ENCODE measurements at regions not wholly inside any gene's neighbourhood (a gene's known extent, or its start where the extent isn't known, plus 50 kb on each side); places are given as distances from the start of the nearest gene placed in this dataset.

- Mint-ChIP-seq H3K27me3 (no peaks in the 10 kb centered on the region), H3K27ac (no peak overlapping the region), H3K4me3 (no peak overlapping the region), H3K36me3 (no peaks in the 10 kb centered on the region), H3K9me3 (no peaks in the 10 kb centered on the region), H3K4me1 (ENCODE audit: low read depth) (no peaks in the 10 kb centered on the region)
- ChIA-PET CTCF (no interaction called here), POLR2A (no interaction called here)
- intact Hi-C loops (cut with micrococcal nuclease) = no loop called here
- no peak for DNase-seq
These were observed 513.4 kb upstream of the MEF2C start for GRCh38 chr5:89396278-89396954.

- no peak overlapping the region for H3K4me3 Mint-ChIP-seq
- no peaks in the 10 kb centered on the region for H3K27me3 Mint-ChIP-seq
- POLR2A ChIA-PET = no interaction called here
- intact Hi-C loops (cut with micrococcal nuclease) = no loop called here
- no peaks in the 10 kb centered on the region for H3K4me1 Mint-ChIP-seq (ENCODE audit: low read depth)
- H3K27ac Mint-ChIP-seq = no peak overlapping the region
- no peaks in the 10 kb centered on the region for H3K9me3 Mint-ChIP-seq
- CTCF ChIA-PET = no interaction called here
- no peaks in the 10 kb centered on the region for H3K36me3 Mint-ChIP-seq
- DNase-seq = no peak
These were observed 512.1 kb upstream of the MEF2C start for GRCh38 chr5:89395111-89395510.

GRCh38 chr5:89388872-89389271 lies 505.9 kb upstream of the MEF2C start:
- Mint-ChIP-seq H3K9me3 (no peaks in the 10 kb centered on the region), H3K4me1 (ENCODE audit: low read depth) (no peaks in the 10 kb centered on the region), H3K4me3 (no peak overlapping the region), H3K27me3 (no peaks in the 10 kb centered on the region), H3K27ac (no peak overlapping the region), H3K36me3 (no peaks in the 10 kb centered on the region)
- CTCF ChIA-PET = no interaction called here
- intact Hi-C loops (cut with micrococcal nuclease) = no loop called here
- no peak for DNase-seq
- POLR2A ChIA-PET = no interaction called here

- CTCF ChIA-PET = interaction anchor here (0.6 kb wide), 1 partner anchor 619 kb away, joined by 4 read pairs; no protein-coding TSS in a partner anchor
- intact Hi-C loops (cut with micrococcal nuclease) = no loop called here
- H3K27ac Mint-ChIP-seq = no peak overlapping the region
- POLR2A ChIA-PET = no interaction called here
- H3K27me3 Mint-ChIP-seq = no peaks in the 10 kb centered on the region
- no peak for DNase-seq
- no peak overlapping the region for H3K4me3 Mint-ChIP-seq
- no peaks in the 10 kb centered on the region for H3K4me1 Mint-ChIP-seq (ENCODE audit: low read depth)
- H3K36me3 Mint-ChIP-seq = no peaks in the 10 kb centered on the region
- no peaks in the 10 kb centered on the region for H3K9me3 Mint-ChIP-seq
These were observed 501.4 kb upstream of the MEF2C start for GRCh38 chr5:89384391-89384790.

GRCh38 chr5:89380635-89381034 lies 497.7 kb upstream of the MEF2C start:
- Mint-ChIP-seq H3K36me3 (no peaks in the 10 kb centered on the region), H3K9me3 (no peaks in the 10 kb centered on the region), H3K27ac (no peak overlapping the region), H3K27me3 (no peaks in the 10 kb centered on the region), H3K4me1 (ENCODE audit: low read depth) (no peaks in the 10 kb centered on the region), H3K4me3 (no peak overlapping the region)
- no peak for DNase-seq
- POLR2A ChIA-PET = no interaction called here
- CTCF ChIA-PET = no interaction called here
- intact Hi-C loops (cut with micrococcal nuclease) = no loop called here

GRCh38 chr5:89377767-89378455 lies 494.9 kb upstream of the MEF2C start:
- intact Hi-C loops (cut with micrococcal nuclease) = no loop called here
- CTCF ChIA-PET = no interaction called here
- POLR2A ChIA-PET = no interaction called here
- Mint-ChIP-seq H3K36me3 (no peaks in the 10 kb centered on the region), H3K27ac (no peak overlapping the region), H3K9me3 (no peaks in the 10 kb centered on the region), H3K27me3 (no peaks in the 10 kb centered on the region), H3K4me1 (ENCODE audit: low read depth) (no peaks in the 10 kb centered on the region), H3K4me3 (no peak overlapping the region)
- DNase-seq = no peak

- CTCF ChIA-PET = no interaction called here
- DNase-seq = no peak
- Mint-ChIP-seq H3K4me3 (no peak overlapping the region), H3K9me3 (no peaks in the 10 kb centered on the region), H3K4me1 (ENCODE audit: low read depth) (no peaks in the 10 kb centered on the region), H3K27ac (no peak overlapping the region), H3K36me3 (no peaks in the 10 kb centered on the region), H3K27me3 (no peaks in the 10 kb centered on the region)
- intact Hi-C loops (cut with micrococcal nuclease) = no loop called here
- POLR2A ChIA-PET = no interaction called here
These were observed 492.0 kb upstream of the MEF2C start for GRCh38 chr5:89374818-89375521.

GRCh38 chr5:89374144-89374784 lies 491.3 kb upstream of the MEF2C start:
- no peak overlapping the region for H3K27ac Mint-ChIP-seq
- no peaks in the 10 kb centered on the region for H3K27me3 Mint-ChIP-seq
- H3K4me3 Mint-ChIP-seq = no peak overlapping the region
- POLR2A ChIA-PET = no interaction called here
- H3K4me1 Mint-ChIP-seq (ENCODE audit: low read depth) = no peaks in the 10 kb centered on the region
- intact Hi-C loops (cut with micrococcal nuclease) = no loop called here
- H3K9me3 Mint-ChIP-seq = peaks cover 2% of the 10 kb centered on the region
- H3K36me3 Mint-ChIP-seq = no peaks in the 10 kb centered on the region
- CTCF ChIA-PET = no interaction called here
- no peak for DNase-seq

- Mint-ChIP-seq H3K27me3 (no peaks in the 10 kb centered on the region), H3K27ac (no peak overlapping the region), H3K4me1 (ENCODE audit: low read depth) (no peaks in the 10 kb centered on the region), H3K36me3 (no peaks in the 10 kb centered on the region), H3K9me3 (peaks cover 5% of the 10 kb centered on the region), H3K4me3 (no peak overlapping the region)
- ChIA-PET CTCF (no interaction called here), POLR2A (no interaction called here)
- intact Hi-C loops (cut with micrococcal nuclease) = no loop called here
- DNase-seq = no peak
These were observed 489.2 kb upstream of the MEF2C start for GRCh38 chr5:89372176-89372575.

- H3K4me1 Mint-ChIP-seq (ENCODE audit: low read depth) = no peaks in the 10 kb centered on the region
- no peaks in the 10 kb centered on the region for H3K27me3 Mint-ChIP-seq
- peaks cover 6% of the 10 kb centered on the region for H3K9me3 Mint-ChIP-seq
- no peak overlapping the region for H3K27ac Mint-ChIP-seq
- ChIA-PET POLR2A (no interaction called here), CTCF (no interaction called here)
- H3K36me3 Mint-ChIP-seq = no peaks in the 10 kb centered on the region
- intact Hi-C loops (cut with micrococcal nuclease) = no loop called here
- DNase-seq = no peak
- H3K4me3 Mint-ChIP-seq = no peak overlapping the region
These were observed 488.7 kb upstream of the MEF2C start for GRCh38 chr5:89371646-89372045.

- Mint-ChIP-seq H3K4me1 (ENCODE audit: low read depth) (no peaks in the 10 kb centered on the region), H3K4me3 (no peak overlapping the region), H3K9me3 (peaks cover 6% of the 10 kb centered on the region), H3K27me3 (no peaks in the 10 kb centered on the region), H3K27ac (no peak overlapping the region), H3K36me3 (no peaks in the 10 kb centered on the region)
- intact Hi-C loops (cut with micrococcal nuclease) = no loop called here
- ChIA-PET CTCF (no interaction called here), POLR2A (no interaction called here)
- no peak for DNase-seq
These were observed 476.1 kb upstream of the MEF2C start for GRCh38 chr5:89359046-89359445.

- Mint-ChIP-seq H3K27ac (no peak overlapping the region), H3K36me3 (no peaks in the 10 kb centered on the region), H3K4me1 (ENCODE audit: low read depth) (no peaks in the 10 kb centered on the region), H3K4me3 (no peak overlapping the region), H3K9me3 (peaks cover 4% of the 10 kb centered on the region), H3K27me3 (no peaks in the 10 kb centered on the region)
- ChIA-PET POLR2A (no interaction called here), CTCF (no interaction called here)
- no peak for DNase-seq
- intact Hi-C loops (cut with micrococcal nuclease) = no loop called here
These were observed 471.0 kb upstream of the MEF2C start for GRCh38 chr5:89353837-89354551.
